Stimulated activated CD4-positive, alpha-beta T cell treated with anti-CD3 and anti-CD28 coated beads, Interleukin-1b, Interleukin-23, amount 100 ng/mL, for 48 hours (primary cell): ENCODE measurements at regions not wholly inside any gene's neighbourhood (a gene's known extent, or its start where the extent isn't known, plus 50 kb on each side); places are given as distances from the start of the nearest gene placed in this dataset.

Experiments
- DNase-seq: peaks from one replicate; pipeline ENCODE4 v3.0.0-alpha.2; 2020

DNA sequence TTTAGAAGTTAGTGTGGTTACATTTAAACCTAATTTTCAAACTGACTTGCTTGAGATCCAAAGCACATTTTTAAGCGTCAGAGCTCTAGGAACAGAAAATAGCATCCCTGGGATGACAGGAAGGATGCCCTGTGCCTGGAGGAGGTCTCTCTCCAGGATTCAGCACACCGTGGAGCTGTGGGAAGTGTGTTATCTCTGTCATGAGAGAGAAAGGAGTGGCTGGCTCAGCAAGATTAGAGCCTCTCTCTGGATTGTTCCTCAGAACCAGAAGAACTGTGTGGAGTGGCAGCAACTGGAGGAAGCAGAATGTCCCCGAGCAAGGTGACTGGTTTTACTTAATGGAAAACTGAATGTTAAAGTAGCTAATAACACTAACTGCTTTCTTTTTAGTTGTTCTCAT is 233.6 kb upstream of the TGFBR2 start:
- no peak for DNase-seq

GRCh38 chr3:30384546-30385072 is 221.8 kb upstream of the TGFBR2 start:
- no peak for DNase-seq

- no peak for DNase-seq
These were observed 213.3 kb upstream of the TGFBR2 start for GRCh38 chr3:30393079-30393478.

DNA sequence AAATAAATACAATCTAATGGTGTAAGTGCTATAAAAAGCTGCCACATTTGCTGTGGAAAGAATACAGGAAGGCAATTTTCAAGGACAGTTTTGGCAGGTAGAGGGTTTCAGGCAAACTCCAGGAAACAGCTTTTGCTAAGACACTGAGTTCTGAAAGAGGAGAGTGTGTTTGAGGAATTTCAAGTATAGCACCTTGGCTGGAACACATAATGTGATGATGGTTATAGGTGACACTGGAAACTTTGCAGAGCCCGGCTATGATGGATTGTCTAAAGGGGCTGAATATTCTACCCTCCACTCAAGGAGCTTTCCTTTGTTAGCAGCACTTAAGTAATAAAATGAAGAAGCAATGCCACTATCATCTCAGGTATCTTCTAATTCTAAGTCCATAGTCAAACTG is 209.4 kb upstream of the TGFBR2 start:
- no peak for DNase-seq

- no peak for DNase-seq
These were observed 206.8 kb upstream of the TGFBR2 start for GRCh38 chr3:30399394-30400181.

DNA sequence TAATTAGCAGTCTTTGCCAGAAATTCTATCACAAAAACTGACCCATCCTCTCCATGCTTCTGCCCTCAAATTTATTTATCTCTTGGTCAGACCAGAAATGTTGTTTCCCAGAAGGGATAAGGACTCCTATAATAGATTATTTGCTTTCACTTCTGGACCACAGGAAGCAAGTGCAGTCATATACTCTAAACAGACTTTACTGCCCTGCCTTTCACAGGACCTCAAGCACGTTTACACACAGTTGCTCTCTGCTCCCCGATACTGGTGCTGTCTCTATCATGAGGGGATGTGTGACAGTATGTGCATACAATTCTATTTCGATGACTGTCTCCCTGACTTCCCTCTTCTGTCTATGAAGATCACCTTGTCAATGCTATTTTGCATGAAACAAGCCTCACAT is 205.5 kb upstream of the TGFBR2 start:
- DNase-seq, result no peak

GRCh38 chr3:30401971-30402370 is 204.4 kb upstream of the TGFBR2 start:
- DNase-seq, result no peak

- no peak for DNase-seq
These were observed 198.8 kb upstream of the TGFBR2 start for GRCh38 chr3:30407651-30408050.

DNA sequence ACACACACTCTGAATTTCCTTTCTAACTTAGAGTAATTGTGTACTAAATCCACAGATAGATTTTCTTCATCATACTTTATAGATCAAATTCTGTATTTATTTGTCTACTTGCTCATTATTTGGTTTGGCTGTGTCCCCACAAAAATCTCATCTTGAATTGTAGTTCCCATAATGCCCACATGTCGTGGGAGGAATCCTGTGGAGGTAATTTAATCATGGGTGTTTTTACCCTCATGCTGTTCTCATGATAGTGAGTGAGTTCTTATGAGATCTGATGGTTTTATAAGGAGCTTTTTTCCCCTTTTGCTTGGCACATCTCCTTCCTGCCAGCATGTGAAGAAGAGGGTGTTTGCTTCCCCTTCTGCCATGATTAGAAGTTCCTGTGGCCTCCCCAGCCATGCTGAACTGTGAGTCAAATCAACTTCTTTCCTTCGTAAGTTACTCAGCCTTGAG is 198.3 kb upstream of the TGFBR2 start:
- no peak for DNase-seq

DNA sequence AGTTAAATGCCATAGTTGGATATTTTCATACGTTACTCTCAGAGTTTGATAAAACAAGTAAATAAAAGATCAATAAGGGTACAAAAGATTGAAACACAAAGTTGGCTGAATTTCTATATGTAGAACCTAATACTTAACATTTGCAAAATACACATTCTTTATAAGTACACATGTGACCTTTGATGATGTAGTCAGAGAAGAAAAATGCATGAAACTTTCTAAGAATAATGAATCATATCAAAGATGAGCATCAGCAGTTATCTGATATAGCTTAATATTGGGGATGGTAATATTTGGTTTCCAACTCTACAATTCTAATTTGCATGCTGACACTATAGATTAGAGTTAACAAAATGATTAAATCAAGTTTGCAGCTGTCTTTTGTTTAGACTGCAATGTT is 188.0 kb upstream of the TGFBR2 start:
- DNase-seq, result no peak

DNA sequence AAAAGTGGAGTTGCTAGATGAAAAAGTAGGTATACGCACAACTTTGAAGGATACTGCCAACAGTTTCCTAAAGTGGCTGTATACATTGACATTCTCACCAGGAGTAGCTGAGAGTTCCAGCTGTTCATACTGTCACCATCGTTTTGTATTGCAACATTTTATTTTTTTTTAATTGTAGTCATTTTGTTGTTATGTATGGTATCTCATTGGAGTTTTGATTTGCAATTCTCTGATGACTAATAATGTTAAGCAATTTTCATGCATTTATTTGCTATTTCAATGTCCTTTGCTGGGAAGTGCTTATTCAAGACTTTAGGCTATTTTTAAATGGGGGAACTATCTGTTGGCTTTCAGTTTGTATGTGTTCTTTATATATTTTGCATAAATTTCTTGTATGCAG is 185.1 kb upstream of the TGFBR2 start:
- DNase-seq, result no peak

DNA sequence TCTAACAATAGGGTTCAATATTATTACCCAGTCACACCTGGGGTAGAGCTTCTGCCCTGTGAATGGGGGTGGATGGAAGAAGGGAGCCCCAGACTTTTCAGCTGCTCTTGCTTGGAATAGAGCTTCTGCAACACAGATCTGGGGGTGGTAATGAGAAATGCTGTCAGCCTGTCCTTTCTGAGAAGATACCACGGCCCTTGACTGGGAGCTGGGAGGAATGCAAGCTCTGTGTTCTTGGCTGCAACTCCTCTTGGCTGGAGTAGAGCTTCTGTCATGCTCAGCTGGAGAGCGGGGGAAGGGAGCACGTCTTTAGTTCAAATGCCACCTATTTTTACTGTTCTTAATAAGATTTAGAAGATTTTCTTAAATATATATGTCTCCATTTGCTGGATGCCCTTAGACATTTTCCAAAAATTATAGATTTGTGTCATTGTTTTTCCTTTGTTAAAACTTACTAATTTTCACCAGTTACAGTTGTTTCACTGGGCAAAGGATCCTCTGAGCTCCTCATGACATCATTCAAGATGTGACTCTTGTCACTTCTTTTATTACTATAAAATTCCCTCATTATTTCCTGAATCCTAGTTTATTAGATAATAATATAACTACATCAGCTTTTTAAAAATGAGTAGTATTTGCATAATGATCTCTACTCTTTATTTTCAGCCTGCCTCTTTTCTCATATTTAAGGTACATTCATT is 180.0 kb upstream of the TGFBR2 start:
- no peak for DNase-seq

- DNase-seq, result no peak
These were observed 178.2 kb upstream of the TGFBR2 start for GRCh38 chr3:30428251-30428650.

- DNase-seq, result no peak
These were observed 170.5 kb upstream of the TGFBR2 start for GRCh38 chr3:30435861-30436331.

DNA sequence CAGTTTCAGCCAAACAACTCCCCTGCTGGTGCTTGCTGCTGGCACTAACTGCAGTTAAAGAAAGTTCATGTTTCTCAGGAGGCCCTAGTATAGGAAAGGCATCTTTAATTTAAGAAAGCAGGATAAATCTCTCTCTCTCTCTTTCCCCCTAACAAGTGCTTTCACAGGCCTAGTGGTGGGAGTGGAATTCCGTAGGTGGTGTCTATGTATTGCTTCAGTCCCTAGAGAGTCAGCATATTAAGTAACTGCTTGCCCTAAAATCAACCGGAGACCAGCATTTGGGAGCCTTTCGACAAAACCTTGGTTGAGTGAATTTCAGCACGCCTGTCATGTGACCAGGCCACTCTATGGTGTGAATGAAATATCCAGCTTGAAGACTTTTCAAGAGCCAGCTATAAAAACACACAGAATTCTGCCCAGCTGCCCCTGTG is 169.2 kb upstream of the TGFBR2 start:
- no peak for DNase-seq

DNA sequence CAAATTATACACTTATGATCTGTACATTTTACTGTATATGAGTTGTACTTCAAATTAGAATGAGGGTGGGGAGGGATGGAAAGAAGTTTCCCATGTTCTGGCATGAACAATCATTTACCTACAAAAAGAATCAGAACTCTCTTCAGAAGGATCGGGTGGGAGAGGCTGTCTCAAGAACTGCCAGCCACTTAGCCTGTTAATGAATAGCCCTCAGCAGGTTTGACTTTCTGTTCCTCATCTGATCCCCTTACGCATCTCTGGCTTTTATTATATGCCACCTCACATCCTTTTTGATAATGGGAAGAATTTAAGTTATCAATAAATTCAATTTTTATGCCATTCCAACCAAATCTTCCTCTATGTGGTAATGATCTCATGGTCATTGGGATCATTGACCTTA is 168.3 kb upstream of the TGFBR2 start:
- DNase-seq, result no peak

DNA sequence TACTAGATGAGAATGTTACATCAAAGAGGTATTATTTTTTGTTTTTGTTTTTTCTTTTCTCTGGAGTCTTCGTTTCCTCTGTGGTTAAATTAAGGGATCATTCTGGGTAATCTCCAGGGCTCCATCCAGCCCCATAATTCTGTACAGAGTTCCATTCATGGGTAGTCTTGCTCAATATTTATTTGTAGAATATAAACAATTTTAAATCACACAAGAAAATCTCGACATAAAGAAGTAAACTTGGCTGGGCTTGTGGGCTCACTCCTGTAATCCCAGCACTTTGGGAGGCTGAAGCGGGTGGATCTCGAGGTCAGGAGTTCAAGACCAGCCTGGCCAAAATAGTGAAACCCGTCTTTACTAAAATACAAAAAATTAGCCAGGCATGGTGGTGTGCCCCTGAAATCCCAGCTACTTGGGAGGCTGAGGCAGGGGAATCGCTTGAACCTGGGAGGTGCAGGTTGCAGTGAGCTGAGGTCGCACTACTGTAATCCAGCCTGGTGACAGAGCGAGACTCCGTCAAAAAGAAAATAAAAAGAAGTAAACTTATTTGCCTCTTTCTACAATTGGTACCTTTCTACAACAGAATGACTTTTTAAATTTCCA is 166.8 kb upstream of the TGFBR2 start:
- no peak for DNase-seq

- no peak for DNase-seq
These were observed 166.2 kb upstream of the TGFBR2 start for GRCh38 chr3:30440147-30440604.

GRCh38 chr3:30440880-30441279 is 165.5 kb upstream of the TGFBR2 start:
- no peak for DNase-seq

DNA sequence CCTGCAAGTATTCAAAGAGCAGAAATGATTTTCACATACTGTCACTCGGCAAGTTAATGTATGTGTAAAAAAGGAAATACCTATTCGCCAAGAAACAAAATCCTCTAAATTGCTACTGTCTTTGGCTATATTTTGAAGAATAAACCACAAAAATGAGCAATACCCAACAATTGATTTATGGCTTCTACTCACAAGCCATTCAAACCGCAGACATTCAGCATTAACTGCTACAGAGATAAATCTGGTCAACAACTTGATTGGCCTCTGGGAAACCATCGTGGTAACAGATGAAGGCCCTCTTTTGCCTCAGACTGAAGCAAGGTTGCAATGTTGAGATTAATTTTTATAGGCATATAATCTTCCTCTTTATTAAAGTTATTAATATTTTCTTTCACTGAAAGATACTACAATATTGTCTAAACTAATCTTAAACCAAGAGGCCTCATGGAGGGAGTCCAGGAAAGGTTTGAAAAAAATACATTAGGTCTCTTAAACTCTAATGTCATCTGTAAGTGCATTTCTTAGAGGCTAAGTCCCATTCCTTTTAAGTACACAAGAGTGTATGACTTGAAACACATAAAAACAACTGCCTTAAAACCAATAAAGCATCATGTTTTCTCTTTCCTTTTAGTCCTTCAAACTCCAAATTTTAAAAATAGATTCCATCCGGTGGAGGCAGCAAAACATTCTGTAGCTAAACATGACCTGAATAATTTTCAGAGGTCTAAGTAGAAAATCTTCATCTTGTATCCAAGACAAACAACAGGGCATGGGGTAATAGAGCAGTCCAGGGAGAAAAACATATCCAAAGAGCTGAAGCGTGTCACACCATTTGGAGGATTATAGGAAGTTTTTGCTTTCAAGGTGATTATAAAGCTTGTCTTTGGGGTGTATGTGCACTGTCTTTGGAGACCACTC is 162.4 kb upstream of the TGFBR2 start:
- DNase-seq, result no peak

GRCh38 chr3:30448450-30449289 is 157.7 kb upstream of the TGFBR2 start:
- no peak for DNase-seq

GRCh38 chr3:30449290-30449632 is 157.1 kb upstream of the TGFBR2 start:
- no peak for DNase-seq
